ENCODE measurements at regions not wholly inside any gene's neighbourhood (a gene's known extent, or its start where the extent isn't known, plus 50 kb on each side); places are given as distances from the start of the nearest gene placed in this dataset.

DNA sequence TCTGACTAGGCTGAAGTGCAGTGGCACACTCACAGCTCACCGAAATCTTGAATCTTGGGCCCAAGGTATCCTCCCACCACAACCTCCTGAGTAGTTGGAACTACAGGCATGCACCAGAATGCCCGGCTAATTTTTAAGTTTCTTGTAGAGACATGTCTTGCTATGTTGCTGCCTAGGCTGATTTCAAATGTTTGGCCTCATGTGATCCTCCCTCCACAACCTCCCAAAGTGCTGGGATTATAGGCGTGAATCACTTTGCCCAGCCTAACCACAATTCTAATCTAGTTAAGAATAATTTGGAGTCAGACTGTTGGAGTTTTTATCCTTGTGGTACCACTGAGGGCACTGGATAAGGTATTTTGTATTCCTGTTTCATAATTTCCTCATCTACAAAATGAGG lies 317.5 kb upstream of the AGA start:
- H3K36me3 ChIP-seq (ENCODE audit: insufficient read depth, low read length) = no peaks in the 10 kb centered on the region
- H3K4me1 ChIP-seq (ENCODE audit: control insufficient read depth, insufficient read depth, low read length) = no peaks in the 10 kb centered on the region
- H3K4me2 ChIP-seq (ENCODE audit: low read length) = no peak overlapping the region
- no peak overlapping the region for H3K4me3 ChIP-seq (ENCODE audit: low read length)
- no peak overlapping the region for H3K9ac ChIP-seq (ENCODE audit: low read depth, low read length)
- peaks cover 3% of the 10 kb centered on the region for H3K9me3 ChIP-seq (replicated peaks; ENCODE audit: low read length)
- H3K27me3 ChIP-seq (ENCODE audit: control insufficient read depth, insufficient read depth, low read length) = no peaks in the 10 kb centered on the region

GRCh38 chr4:177761692-177762091 lies 319.5 kb upstream of the AGA start:
- Histone ChIP-seq H3K36me3 (ENCODE audit: insufficient read depth, low read length) (no peaks in the 10 kb centered on the region), H3K4me3 (ENCODE audit: low read length) (no peak overlapping the region), H3K9ac (ENCODE audit: low read depth, low read length) (no peak overlapping the region)

DNA sequence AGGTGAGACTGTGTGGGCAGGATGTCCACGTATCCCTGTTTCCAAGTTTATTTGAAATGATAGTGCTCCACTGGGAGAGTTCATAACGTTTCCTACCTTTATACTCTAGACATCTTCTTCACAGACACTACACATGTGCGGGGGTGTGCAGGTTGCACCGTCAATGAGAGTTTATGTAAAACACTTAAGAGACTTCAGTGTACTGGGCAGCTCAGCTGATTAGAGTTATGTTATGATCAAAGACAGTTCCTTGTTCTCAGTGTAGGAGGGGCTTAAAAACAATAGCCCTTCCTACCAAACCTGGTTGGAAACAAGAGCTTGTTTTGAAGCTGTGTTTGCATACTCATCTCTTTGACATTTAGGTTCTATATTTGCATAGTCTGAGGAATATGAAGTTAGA lies 326.9 kb upstream of the AGA start:
- Histone ChIP-seq H3K27me3 (ENCODE audit: control insufficient read depth, insufficient read depth, low read length) (no peaks in the 10 kb centered on the region), H3K9me3 (replicated peaks; ENCODE audit: low read length) (no peaks in the 10 kb centered on the region), H3K9ac (ENCODE audit: low read depth, low read length) (no peak overlapping the region), H3K4me3 (ENCODE audit: low read length) (no peak overlapping the region), H3K4me2 (ENCODE audit: low read length) (no peak overlapping the region), H3K36me3 (ENCODE audit: insufficient read depth, low read length) (no peaks in the 10 kb centered on the region), H3K4me1 (ENCODE audit: control insufficient read depth, insufficient read depth, low read length) (no peaks in the 10 kb centered on the region)

More at GRCh38 chr4:177761692-177762091, 319.5 kb upstream of the AGA start:
- Histone ChIP-seq H3K4me1 (ENCODE audit: control insufficient read depth, insufficient read depth, low read length) (no peaks in the 10 kb centered on the region), H3K27me3 (ENCODE audit: control insufficient read depth, insufficient read depth, low read length) (no peaks in the 10 kb centered on the region), H3K9me3 (replicated peaks; ENCODE audit: low read length) (peaks cover 3% of the 10 kb centered on the region), H3K4me2 (ENCODE audit: low read length) (no peak overlapping the region)

DNA sequence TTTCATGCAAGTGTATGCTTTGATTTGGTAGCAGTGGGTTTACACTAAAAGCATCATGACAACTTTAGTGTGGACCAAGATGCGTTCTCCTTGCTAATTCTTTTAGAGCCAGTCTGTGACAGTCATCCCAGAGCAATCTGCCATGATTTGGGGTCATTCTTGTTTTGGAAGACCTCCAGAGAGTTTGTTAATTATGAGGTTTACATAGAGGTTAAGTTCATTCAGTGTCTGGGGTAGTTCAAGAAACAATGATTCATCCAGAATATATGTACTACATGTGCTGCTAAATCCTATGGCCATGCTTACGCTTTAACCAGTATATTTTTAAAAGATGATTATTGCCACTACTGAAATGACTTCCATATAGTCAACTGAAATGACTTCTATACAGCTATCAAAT lies 328.5 kb upstream of the AGA start:
- Histone ChIP-seq H3K4me3 (ENCODE audit: low read length) (no peak overlapping the region), H3K36me3 (ENCODE audit: insufficient read depth, low read length) (no peaks in the 10 kb centered on the region), H3K9me3 (replicated peaks; ENCODE audit: low read length) (no peaks in the 10 kb centered on the region), H3K9ac (ENCODE audit: low read depth, low read length) (no peak overlapping the region), H3K4me1 (ENCODE audit: control insufficient read depth, insufficient read depth, low read length) (no peaks in the 10 kb centered on the region), H3K4me2 (ENCODE audit: low read length) (no peak overlapping the region), H3K27me3 (ENCODE audit: control insufficient read depth, insufficient read depth, low read length) (no peaks in the 10 kb centered on the region)

DNA sequence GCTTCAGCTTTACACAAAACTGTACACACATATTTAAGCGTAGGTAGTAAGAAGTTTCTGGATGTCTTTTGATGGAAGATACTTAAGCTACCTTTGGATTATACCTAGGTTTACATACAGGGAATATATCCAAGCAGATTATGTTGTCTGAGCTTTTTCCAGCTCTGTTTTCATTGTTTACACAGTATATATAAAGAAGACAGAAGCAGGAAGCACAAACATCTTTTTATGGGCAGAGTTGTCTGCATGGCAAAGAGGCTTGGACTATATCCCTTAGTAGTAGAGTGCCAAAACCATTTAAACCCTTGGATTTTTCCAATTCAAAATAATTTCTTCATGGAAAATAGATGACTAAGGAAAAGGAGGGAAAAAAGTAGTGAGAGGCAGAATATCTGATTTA lies 329.4 kb upstream of the AGA start:
- no peaks in the 10 kb centered on the region for H3K9me3 ChIP-seq (replicated peaks; ENCODE audit: low read length)
- H3K4me2 ChIP-seq (ENCODE audit: low read length) = no peak overlapping the region
- no peaks in the 10 kb centered on the region for H3K4me1 ChIP-seq (ENCODE audit: control insufficient read depth, insufficient read depth, low read length)
- no peak overlapping the region for H3K9ac ChIP-seq (ENCODE audit: low read depth, low read length)
- H3K27me3 ChIP-seq (ENCODE audit: control insufficient read depth, insufficient read depth, low read length) = no peaks in the 10 kb centered on the region
- H3K36me3 ChIP-seq (ENCODE audit: insufficient read depth, low read length) = no peaks in the 10 kb centered on the region
- H3K4me3 ChIP-seq (ENCODE audit: low read length) = no peak overlapping the region

- no peak overlapping the region for H3K9ac ChIP-seq (ENCODE audit: low read depth, low read length)
- H3K27me3 ChIP-seq (ENCODE audit: control insufficient read depth, insufficient read depth, low read length) = no peaks in the 10 kb centered on the region
Measured at GRCh38 chr4:177778623-177779022, 336.4 kb upstream of the AGA start.

DNA sequence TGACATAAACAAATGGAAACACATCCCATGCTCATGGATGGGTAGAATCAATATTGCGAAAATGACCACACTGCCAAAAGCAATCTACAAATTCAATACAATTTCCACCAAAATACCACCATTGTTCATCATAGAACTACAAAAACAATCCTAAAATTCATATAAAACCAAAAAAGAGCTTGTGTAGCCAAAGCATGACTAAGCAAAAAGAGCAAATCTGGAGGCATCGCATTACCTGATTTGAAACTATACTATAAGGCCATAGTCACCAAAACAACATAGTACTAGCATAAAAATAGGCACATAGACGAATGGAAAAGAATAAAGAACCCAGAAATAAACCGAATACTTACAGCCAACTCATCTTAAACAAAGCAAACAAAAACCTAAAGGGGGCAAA lies 342.8 kb upstream of the AGA start:
- no peaks in the 10 kb centered on the region for H3K4me1 ChIP-seq (ENCODE audit: control insufficient read depth, insufficient read depth, low read length)
- no peaks in the 10 kb centered on the region for H3K27me3 ChIP-seq (ENCODE audit: control insufficient read depth, insufficient read depth, low read length)
- H3K4me3 ChIP-seq (ENCODE audit: low read length) = no peak overlapping the region
- H3K4me2 ChIP-seq (ENCODE audit: low read length) = no peak overlapping the region
- peaks cover 5% of the 10 kb centered on the region for H3K9me3 ChIP-seq (replicated peaks; ENCODE audit: low read length)
- no peaks in the 10 kb centered on the region for H3K36me3 ChIP-seq (ENCODE audit: insufficient read depth, low read length)
- no peak overlapping the region for H3K9ac ChIP-seq (ENCODE audit: low read depth, low read length)

More at GRCh38 chr4:177778623-177779022, 336.4 kb upstream of the AGA start:
- H3K4me2 ChIP-seq (ENCODE audit: low read length) = no peak overlapping the region
- peaks cover 5% of the 10 kb centered on the region for H3K9me3 ChIP-seq (replicated peaks; ENCODE audit: low read length)
- no peak overlapping the region for H3K4me3 ChIP-seq (ENCODE audit: low read length)
- no peaks in the 10 kb centered on the region for H3K36me3 ChIP-seq (ENCODE audit: insufficient read depth, low read length)
- no peaks in the 10 kb centered on the region for H3K4me1 ChIP-seq (ENCODE audit: control insufficient read depth, insufficient read depth, low read length)

- Histone ChIP-seq H3K4me2 (ENCODE audit: low read length) (no peak overlapping the region), H3K4me3 (ENCODE audit: low read length) (no peak overlapping the region)
Measured at GRCh38 chr4:177789610-177790009, 347.4 kb upstream of the AGA start.

GRCh38 chr4:177791188-177791587 lies 349.0 kb upstream of the AGA start:
- Histone ChIP-seq H3K27me3 (ENCODE audit: control insufficient read depth, insufficient read depth, low read length) (no peaks in the 10 kb centered on the region), H3K36me3 (ENCODE audit: insufficient read depth, low read length) (no peaks in the 10 kb centered on the region), H3K9ac (ENCODE audit: low read depth, low read length) (no peak overlapping the region), H3K4me1 (ENCODE audit: control insufficient read depth, insufficient read depth, low read length) (no peaks in the 10 kb centered on the region), H3K4me3 (ENCODE audit: low read length) (no peak overlapping the region), H3K4me2 (ENCODE audit: low read length) (no peak overlapping the region), H3K9me3 (replicated peaks; ENCODE audit: low read length) (peaks cover 2% of the 10 kb centered on the region)

More at GRCh38 chr4:177789610-177790009, 347.4 kb upstream of the AGA start:
- Histone ChIP-seq H3K4me1 (ENCODE audit: control insufficient read depth, insufficient read depth, low read length) (no peaks in the 10 kb centered on the region), H3K36me3 (ENCODE audit: insufficient read depth, low read length) (no peaks in the 10 kb centered on the region), H3K27me3 (ENCODE audit: control insufficient read depth, insufficient read depth, low read length) (no peaks in the 10 kb centered on the region), H3K9me3 (replicated peaks; ENCODE audit: low read length) (peaks cover 2% of the 10 kb centered on the region), H3K9ac (ENCODE audit: low read depth, low read length) (no peak overlapping the region)

DNA sequence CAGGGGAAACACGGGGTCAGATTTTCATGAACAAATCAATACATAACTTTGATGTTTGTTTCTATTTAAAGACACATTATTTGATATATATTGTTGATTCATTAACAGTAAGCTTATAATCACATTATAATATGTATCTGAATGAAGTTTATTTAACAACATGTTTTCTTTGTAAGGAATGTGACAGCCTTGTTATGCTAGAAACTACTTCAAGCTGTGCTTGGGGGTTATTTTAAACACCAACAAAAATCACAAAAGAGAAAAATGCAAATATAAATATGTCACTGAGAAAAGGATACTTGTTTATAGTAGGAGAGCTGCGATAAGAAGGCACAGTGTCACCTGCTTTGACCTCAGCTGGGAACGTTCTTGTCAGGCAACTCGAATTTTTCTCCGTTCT lies 354.6 kb upstream of the AGA start:
- no peak overlapping the region for H3K4me2 ChIP-seq (ENCODE audit: low read length)
- H3K4me3 ChIP-seq (ENCODE audit: low read length) = no peak overlapping the region
- H3K9me3 ChIP-seq (replicated peaks; ENCODE audit: low read length) = peaks cover 2% of the 10 kb centered on the region
- no peak overlapping the region for H3K9ac ChIP-seq (ENCODE audit: low read depth, low read length)
- H3K4me1 ChIP-seq (ENCODE audit: control insufficient read depth, insufficient read depth, low read length) = no peaks in the 10 kb centered on the region
- no peaks in the 10 kb centered on the region for H3K36me3 ChIP-seq (ENCODE audit: insufficient read depth, low read length)
- H3K27me3 ChIP-seq (ENCODE audit: control insufficient read depth, insufficient read depth, low read length) = no peaks in the 10 kb centered on the region

DNA sequence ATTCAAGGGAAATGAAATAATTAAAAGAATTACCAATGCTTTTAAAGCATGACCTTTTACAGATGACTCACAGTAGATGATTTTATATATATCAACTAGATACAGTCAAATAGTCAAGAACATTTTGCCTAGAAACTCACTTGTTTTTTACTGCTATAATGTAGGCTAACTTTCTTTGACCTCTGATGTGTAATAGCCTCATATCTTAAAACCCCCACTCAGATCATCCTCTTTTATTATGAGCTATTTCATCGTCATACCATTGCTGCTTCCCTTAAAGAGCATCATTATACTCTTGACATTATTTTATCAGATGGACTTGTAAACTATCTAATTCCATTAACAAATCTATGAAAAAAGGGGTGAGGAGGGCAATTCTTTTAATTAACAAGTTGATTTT lies 355.9 kb upstream of the AGA start:
- no peak overlapping the region for H3K4me2 ChIP-seq (ENCODE audit: low read length)
- no peak overlapping the region for H3K9ac ChIP-seq (ENCODE audit: low read depth, low read length)
- H3K36me3 ChIP-seq (ENCODE audit: insufficient read depth, low read length) = no peaks in the 10 kb centered on the region
- H3K27me3 ChIP-seq (ENCODE audit: control insufficient read depth, insufficient read depth, low read length) = no peaks in the 10 kb centered on the region
- no peak overlapping the region for H3K4me3 ChIP-seq (ENCODE audit: low read length)
- H3K9me3 ChIP-seq (replicated peaks; ENCODE audit: low read length) = peaks cover 2% of the 10 kb centered on the region
- no peaks in the 10 kb centered on the region for H3K4me1 ChIP-seq (ENCODE audit: control insufficient read depth, insufficient read depth, low read length)

GRCh38 chr4:177802162-177802561 lies 359.9 kb upstream of the AGA start:
- no peaks in the 10 kb centered on the region for H3K4me1 ChIP-seq (ENCODE audit: control insufficient read depth, insufficient read depth, low read length)
- H3K4me2 ChIP-seq (ENCODE audit: low read length) = no peak overlapping the region
- H3K9ac ChIP-seq (ENCODE audit: low read depth, low read length) = no peak overlapping the region
- H3K9me3 ChIP-seq (replicated peaks; ENCODE audit: low read length) = no peaks in the 10 kb centered on the region
- no peaks in the 10 kb centered on the region for H3K27me3 ChIP-seq (ENCODE audit: control insufficient read depth, insufficient read depth, low read length)
- no peak overlapping the region for H3K4me3 ChIP-seq (ENCODE audit: low read length)
- H3K36me3 ChIP-seq (ENCODE audit: insufficient read depth, low read length) = no peaks in the 10 kb centered on the region
